Parathyroid adenoma (tissue), 2 donors: ENCODE measurements at regions not wholly inside any gene's neighbourhood (a gene's known extent, or its start where the extent isn't known, plus 50 kb on each side); places are given as distances from the start of the nearest gene placed in this dataset.

Experiments used
- H2AFZ ChIP-seq: fragments of 300-600 bp; sonication (generic); one replicate; pipeline ENCODE4 v1.7.0; 2017; ENCODE audit warnings: antibody characterized with exemption, mild to moderate bottlenecking
- H3K27ac ChIP-seq: fragments of 300-600 bp; sonication (generic); one replicate; pipeline ENCODE4 v1.7.0; 2017
- H3K27me3 ChIP-seq: fragments of 300-600 bp; sonication (generic); one replicate; pipeline ENCODE4 v1.7.0; 2017; ENCODE audit warnings: low read length; ENCODE audit not compliant: control insufficient read depth, insufficient read depth
- H3K36me3 ChIP-seq: fragments of 300-600 bp; sonication (generic); one replicate; pipeline ENCODE4 v1.7.0; 2017; ENCODE audit warnings: low read length; ENCODE audit not compliant: control insufficient read depth, insufficient read depth
- H3K4me1 ChIP-seq: fragments of 300-600 bp; sonication (generic); one replicate; pipeline ENCODE4 v1.7.0; 2017; ENCODE audit warnings: control low read depth
- H3K4me2 ChIP-seq: fragments of 300-600 bp; sonication (generic); one replicate; pipeline ENCODE4 v1.7.0; 2017; ENCODE audit warnings: low read length
- H3K4me3 ChIP-seq: fragments of 300-600 bp; sonication (generic); one replicate; pipeline ENCODE4 v1.7.0; 2017; ENCODE audit warnings: low read depth, low read length
- H3K79me2 ChIP-seq: fragments of 300-600 bp; sonication (generic); one replicate; pipeline ENCODE4 v1.7.0; 2017; ENCODE audit warnings: control low read depth
- H3K9ac ChIP-seq: fragments of 300-600 bp; sonication (generic); one replicate; pipeline ENCODE4 v1.7.0; 2017; ENCODE audit warnings: mild to moderate bottlenecking
- H3K9me3 ChIP-seq: fragments of 300-600 bp; sonication (generic); one replicate; pipeline ENCODE4 v1.7.0; 2017; ENCODE audit warnings: low read length; ENCODE audit not compliant: control insufficient read depth
- TF ChIP-seq, protein P1 (sequence below): fragments of 300-600 bp; sonication (generic); IDR thresholded peaks from one replicate; pipeline ENCODE4 v1.7.0; 2017; ENCODE audit warnings: antibody characterized with exemption, mild to moderate bottlenecking
- donor health status: primary hyperparathyroidism.

GRCh38 chr2:6060992-6061663 lies 368.9 kb downstream of the SOX11 start:
- no peaks in the 10 kb centered on the region for H3K36me3 ChIP-seq
- H3K27ac ChIP-seq = no peak overlapping the region
- no peak overlapping the region for H2AFZ ChIP-seq
- no peak overlapping the region for H3K4me2 ChIP-seq
- no peak overlapping the region for H3K4me3 ChIP-seq
- no peaks in the 10 kb centered on the region for H3K9me3 ChIP-seq
- no peak overlapping the region for H3K9ac ChIP-seq
- H3K79me2 ChIP-seq = no peaks in the 10 kb centered on the region
- TF ChIP-seq, protein P1, sequence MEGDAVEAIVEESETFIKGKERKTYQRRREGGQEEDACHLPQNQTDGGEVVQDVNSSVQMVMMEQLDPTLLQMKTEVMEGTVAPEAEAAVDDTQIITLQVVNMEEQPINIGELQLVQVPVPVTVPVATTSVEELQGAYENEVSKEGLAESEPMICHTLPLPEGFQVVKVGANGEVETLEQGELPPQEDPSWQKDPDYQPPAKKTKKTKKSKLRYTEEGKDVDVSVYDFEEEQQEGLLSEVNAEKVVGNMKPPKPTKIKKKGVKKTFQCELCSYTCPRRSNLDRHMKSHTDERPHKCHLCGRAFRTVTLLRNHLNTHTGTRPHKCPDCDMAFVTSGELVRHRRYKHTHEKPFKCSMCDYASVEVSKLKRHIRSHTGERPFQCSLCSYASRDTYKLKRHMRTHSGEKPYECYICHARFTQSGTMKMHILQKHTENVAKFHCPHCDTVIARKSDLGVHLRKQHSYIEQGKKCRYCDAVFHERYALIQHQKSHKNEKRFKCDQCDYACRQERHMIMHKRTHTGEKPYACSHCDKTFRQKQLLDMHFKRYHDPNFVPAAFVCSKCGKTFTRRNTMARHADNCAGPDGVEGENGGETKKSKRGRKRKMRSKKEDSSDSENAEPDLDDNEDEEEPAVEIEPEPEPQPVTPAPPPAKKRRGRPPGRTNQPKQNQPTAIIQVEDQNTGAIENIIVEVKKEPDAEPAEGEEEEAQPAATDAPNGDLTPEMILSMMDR = no peak
- no peaks in the 10 kb centered on the region for H3K27me3 ChIP-seq
- H3K4me1 ChIP-seq = no peaks in the 10 kb centered on the region

DNA sequence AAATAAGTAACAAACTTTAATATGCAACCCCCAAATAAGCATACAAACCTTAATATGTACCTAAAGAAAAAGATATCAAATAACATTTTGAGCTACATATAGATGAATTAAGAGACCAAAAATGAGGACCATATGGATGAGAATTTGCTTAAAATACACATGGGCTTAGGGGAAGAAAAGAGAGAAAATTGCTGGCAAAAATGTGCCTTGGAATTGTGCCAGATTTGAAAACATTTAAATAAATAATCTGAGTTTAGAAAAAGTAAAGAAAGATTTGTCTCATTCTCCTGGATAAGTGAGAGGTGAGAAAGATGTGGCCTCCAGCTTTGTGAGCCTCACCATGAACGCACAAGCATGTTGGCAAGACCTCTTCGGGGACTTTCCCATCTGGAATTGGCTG lies 372.6 kb downstream of the SOX11 start:
- Histone ChIP-seq H3K4me2 (no peak overlapping the region), H3K4me3 (no peak overlapping the region), H3K4me1 (no peaks in the 10 kb centered on the region), H3K9ac (no peak overlapping the region), H3K27ac (no peak overlapping the region), H3K36me3 (no peaks in the 10 kb centered on the region), H3K27me3 (no peaks in the 10 kb centered on the region), H3K79me2 (no peaks in the 10 kb centered on the region), H3K9me3 (no peaks in the 10 kb centered on the region), H2AFZ (no peak overlapping the region)
- TF ChIP-seq, protein P1 = no peak

DNA sequence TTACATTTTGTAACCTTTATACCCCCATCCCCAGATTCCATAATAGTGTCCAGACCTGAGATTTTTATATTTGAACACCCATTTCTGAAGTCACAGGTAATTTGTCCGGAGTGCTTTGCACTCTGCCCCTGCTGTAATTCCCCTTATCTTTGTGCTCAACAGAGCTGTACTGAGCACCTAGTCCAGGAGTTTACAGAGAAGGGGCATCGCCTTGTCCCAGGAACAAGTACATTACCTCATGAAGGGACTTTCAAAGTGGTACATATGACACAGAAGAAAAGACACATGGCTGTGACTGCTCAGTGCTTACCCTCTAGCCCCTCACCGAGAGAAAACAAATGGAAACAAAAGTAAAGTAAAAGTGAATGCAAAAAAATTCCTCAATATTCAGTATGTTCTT lies 373.5 kb downstream of the SOX11 start:
- no peak overlapping the region for H3K4me3 ChIP-seq

GRCh38 chr2:6067089-6067488 lies 374.9 kb downstream of the SOX11 start:
- Histone ChIP-seq H3K79me2 (no peaks in the 10 kb centered on the region), H3K4me1 (no peaks in the 10 kb centered on the region), H3K27me3 (no peaks in the 10 kb centered on the region), H2AFZ (no peak overlapping the region), H3K9me3 (no peaks in the 10 kb centered on the region), H3K9ac (no peak overlapping the region), H3K4me3 (no peak overlapping the region), H3K36me3 (no peaks in the 10 kb centered on the region), H3K27ac (no peak overlapping the region), H3K4me2 (no peak overlapping the region)
- TF ChIP-seq, protein P1 = no peak

More for the DNA sequence above, 373.5 kb downstream of the SOX11 start:
- Histone ChIP-seq H3K79me2 (no peaks in the 10 kb centered on the region), H3K9me3 (no peaks in the 10 kb centered on the region), H2AFZ (no peak overlapping the region), H3K27me3 (no peaks in the 10 kb centered on the region), H3K4me2 (no peak overlapping the region), H3K4me1 (no peaks in the 10 kb centered on the region), H3K9ac (no peak overlapping the region), H3K27ac (no peak overlapping the region), H3K36me3 (no peaks in the 10 kb centered on the region)
- TF ChIP-seq, protein P1 = no peak

- H3K27me3 ChIP-seq = no peaks in the 10 kb centered on the region
- TF ChIP-seq, protein P1 = no peak
Measured at GRCh38 chr2:6067806-6068205, 375.6 kb downstream of the SOX11 start.

More at GRCh38 chr2:6067806-6068205, 375.6 kb downstream of the SOX11 start:
- no peaks in the 10 kb centered on the region for H3K36me3 ChIP-seq
- H3K27ac ChIP-seq = no peak overlapping the region
- no peak overlapping the region for H3K4me3 ChIP-seq
- H3K9ac ChIP-seq = no peak overlapping the region
- H3K4me1 ChIP-seq = no peaks in the 10 kb centered on the region
- no peak overlapping the region for H2AFZ ChIP-seq
- no peak overlapping the region for H3K4me2 ChIP-seq
- H3K9me3 ChIP-seq = no peaks in the 10 kb centered on the region
- H3K79me2 ChIP-seq = no peaks in the 10 kb centered on the region
